ENCODE measurements at regions not wholly inside any gene's neighbourhood (a gene's known extent, or its start where the extent isn't known, plus 50 kb on each side); places are given as distances from the start of the nearest gene placed in this dataset.
A peak's percentile ranks its signal among the peaks of the same experiment; 100 is the strongest.

GRCh38 chr3:196141052-196141865, 59.4 kb upstream of the TFRC start (continued):
- TF ChIP-seq, protein P1, sequence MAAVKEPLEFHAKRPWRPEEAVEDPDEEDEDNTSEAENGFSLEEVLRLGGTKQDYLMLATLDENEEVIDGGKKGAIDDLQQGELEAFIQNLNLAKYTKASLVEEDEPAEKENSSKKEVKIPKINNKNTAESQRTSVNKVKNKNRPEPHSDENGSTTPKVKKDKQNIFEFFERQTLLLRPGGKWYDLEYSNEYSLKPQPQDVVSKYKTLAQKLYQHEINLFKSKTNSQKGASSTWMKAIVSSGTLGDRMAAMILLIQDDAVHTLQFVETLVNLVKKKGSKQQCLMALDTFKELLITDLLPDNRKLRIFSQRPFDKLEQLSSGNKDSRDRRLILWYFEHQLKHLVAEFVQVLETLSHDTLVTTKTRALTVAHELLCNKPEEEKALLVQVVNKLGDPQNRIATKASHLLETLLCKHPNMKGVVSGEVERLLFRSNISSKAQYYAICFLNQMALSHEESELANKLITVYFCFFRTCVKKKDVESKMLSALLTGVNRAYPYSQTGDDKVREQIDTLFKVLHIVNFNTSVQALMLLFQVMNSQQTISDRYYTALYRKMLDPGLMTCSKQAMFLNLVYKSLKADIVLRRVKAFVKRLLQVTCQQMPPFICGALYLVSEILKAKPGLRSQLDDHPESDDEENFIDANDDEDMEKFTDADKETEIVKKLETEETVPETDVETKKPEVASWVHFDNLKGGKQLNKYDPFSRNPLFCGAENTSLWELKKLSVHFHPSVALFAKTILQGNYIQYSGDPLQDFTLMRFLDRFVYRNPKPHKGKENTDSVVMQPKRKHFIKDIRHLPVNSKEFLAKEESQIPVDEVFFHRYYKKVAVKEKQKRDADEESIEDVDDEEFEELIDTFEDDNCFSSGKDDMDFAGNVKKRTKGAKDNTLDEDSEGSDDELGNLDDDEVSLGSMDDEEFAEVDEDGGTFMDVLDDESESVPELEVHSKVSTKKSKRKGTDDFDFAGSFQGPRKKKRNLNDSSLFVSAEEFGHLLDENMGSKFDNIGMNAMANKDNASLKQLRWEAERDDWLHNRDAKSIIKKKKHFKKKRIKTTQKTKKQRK (IDR thresholded peaks at IDR 0.05; ENCODE audit: borderline replicate concordance, low read depth, low read length): no peak
- TF ChIP-seq HLTF (IDR thresholded peaks at IDR 0.05) (peak; percentile 37), RBFOX2 (IDR thresholded peaks at IDR 0.05; ENCODE audit: low read depth, low read length) (peak; percentile 46), ZNF24 (IDR thresholded peaks at IDR 0.05) (no peak), SMARCE1 (IDR thresholded peaks at IDR 0.05) (0 out of 2 replicates have a peak, but pooled peaks have one; percentile 14), ZBTB34 (CRISPR knock-in tag; IDR thresholded peaks at IDR 0.05) (no peak), XRCC5 (IDR thresholded peaks at IDR 0.05; ENCODE audit: low read depth, low read length) (no peak), CEBPB (tag; IDR thresholded peaks at IDR 0.05) (no peak), RNF2 (IDR thresholded peaks at IDR 0.05) (no peak), FOXJ3 (CRISPR knock-in tag; IDR thresholded peaks at IDR 0.05) (no peak), NR2C2 (CRISPR knock-in tag; IDR thresholded peaks at IDR 0.05) (no peak), NR2C2 (tag; IDR thresholded peaks at IDR 0.05) (no peak), EZH2 (IDR thresholded peaks at IDR 0.05; ENCODE audit: borderline replicate concordance, low read depth, low read length) (no peak)
- TF ChIP-seq, protein P2, sequence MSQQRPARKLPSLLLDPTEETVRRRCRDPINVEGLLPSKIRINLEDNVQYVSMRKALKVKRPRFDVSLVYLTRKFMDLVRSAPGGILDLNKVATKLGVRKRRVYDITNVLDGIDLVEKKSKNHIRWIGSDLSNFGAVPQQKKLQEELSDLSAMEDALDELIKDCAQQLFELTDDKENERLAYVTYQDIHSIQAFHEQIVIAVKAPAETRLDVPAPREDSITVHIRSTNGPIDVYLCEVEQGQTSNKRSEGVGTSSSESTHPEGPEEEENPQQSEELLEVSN (IDR thresholded peaks at IDR 0.05; ENCODE audit: borderline replicate concordance in 1 of 2, extremely low read depth in 1 of 2, insufficient read depth in 1 of 2, insufficient read length in 1 of 2, low read depth in 1 of 2, low read length in 1 of 2, poor library complexity in 1 of 2, severe bottlenecking in 1 of 2): peak in 1 of 2 experiments; percentile 46
- TF ChIP-seq, protein P3, sequence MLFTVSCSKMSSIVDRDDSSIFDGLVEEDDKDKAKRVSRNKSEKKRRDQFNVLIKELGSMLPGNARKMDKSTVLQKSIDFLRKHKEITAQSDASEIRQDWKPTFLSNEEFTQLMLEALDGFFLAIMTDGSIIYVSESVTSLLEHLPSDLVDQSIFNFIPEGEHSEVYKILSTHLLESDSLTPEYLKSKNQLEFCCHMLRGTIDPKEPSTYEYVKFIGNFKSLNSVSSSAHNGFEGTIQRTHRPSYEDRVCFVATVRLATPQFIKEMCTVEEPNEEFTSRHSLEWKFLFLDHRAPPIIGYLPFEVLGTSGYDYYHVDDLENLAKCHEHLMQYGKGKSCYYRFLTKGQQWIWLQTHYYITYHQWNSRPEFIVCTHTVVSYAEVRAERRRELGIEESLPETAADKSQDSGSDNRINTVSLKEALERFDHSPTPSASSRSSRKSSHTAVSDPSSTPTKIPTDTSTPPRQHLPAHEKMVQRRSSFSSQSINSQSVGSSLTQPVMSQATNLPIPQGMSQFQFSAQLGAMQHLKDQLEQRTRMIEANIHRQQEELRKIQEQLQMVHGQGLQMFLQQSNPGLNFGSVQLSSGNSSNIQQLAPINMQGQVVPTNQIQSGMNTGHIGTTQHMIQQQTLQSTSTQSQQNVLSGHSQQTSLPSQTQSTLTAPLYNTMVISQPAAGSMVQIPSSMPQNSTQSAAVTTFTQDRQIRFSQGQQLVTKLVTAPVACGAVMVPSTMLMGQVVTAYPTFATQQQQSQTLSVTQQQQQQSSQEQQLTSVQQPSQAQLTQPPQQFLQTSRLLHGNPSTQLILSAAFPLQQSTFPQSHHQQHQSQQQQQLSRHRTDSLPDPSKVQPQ (CRISPR knock-in tag; IDR thresholded peaks at IDR 0.05; ENCODE audit: borderline replicate concordance): no peak
- TF ChIP-seq, protein P4, sequence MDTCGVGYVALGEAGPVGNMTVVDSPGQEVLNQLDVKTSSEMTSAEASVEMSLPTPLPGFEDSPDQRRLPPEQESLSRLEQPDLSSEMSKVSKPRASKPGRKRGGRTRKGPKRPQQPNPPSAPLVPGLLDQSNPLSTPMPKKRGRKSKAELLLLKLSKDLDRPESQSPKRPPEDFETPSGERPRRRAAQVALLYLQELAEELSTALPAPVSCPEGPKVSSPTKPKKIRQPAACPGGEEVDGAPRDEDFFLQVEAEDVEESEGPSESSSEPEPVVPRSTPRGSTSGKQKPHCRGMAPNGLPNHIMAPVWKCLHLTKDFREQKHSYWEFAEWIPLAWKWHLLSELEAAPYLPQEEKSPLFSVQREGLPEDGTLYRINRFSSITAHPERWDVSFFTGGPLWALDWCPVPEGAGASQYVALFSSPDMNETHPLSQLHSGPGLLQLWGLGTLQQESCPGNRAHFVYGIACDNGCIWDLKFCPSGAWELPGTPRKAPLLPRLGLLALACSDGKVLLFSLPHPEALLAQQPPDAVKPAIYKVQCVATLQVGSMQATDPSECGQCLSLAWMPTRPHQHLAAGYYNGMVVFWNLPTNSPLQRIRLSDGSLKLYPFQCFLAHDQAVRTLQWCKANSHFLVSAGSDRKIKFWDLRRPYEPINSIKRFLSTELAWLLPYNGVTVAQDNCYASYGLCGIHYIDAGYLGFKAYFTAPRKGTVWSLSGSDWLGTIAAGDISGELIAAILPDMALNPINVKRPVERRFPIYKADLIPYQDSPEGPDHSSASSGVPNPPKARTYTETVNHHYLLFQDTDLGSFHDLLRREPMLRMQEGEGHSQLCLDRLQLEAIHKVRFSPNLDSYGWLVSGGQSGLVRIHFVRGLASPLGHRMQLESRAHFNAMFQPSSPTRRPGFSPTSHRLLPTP (IDR thresholded peaks at IDR 0.05; ENCODE audit: borderline replicate concordance, extremely low read depth, insufficient read length): no peak

All from K562 (cell line).